ENCODE measurements at regions not wholly inside any gene's neighbourhood (a gene's known extent, or its start where the extent isn't known, plus 50 kb on each side); places are given as distances from the start of the nearest gene placed in this dataset.

- no peak overlapping the region for H3K4me3 ChIP-seq
- no peak overlapping the region for H3K9ac ChIP-seq (ENCODE audit: insufficient read depth in 1 of 2, low read length in 2 of 2)
- no peak for ATAC-seq (ENCODE audit: insufficient read depth, low FRiP score)
- no peaks in the 10 kb centered on the region for H3K27me3 ChIP-seq (ENCODE audit: control insufficient read depth in 3 of 3, insufficient read depth in 3 of 3, low read length in 2 of 3)
- H3K36me3 ChIP-seq (ENCODE audit: control insufficient read depth in 4 of 4, insufficient read depth in 4 of 4, low read length in 4 of 4), result no peaks in the 10 kb centered on the region
- DNase-seq, result peak in 2 of 3 donors; percentile 8 to 33
- no peak for TF ChIP-seq CTCF (IDR thresholded peaks at IDR 0.05; ENCODE audit: control extremely low read depth, extremely low read depth)
- no peak overlapping the region for H3K27ac ChIP-seq (ENCODE audit: low read depth in 1 of 2, low read length in 1 of 2)
- no peaks in the 10 kb centered on the region for H3K9me3 ChIP-seq (ENCODE audit: control insufficient read depth in 4 of 4, insufficient read depth in 3 of 4, low read length in 3 of 4)
- 35 to 48% methylated on average over 10 of the region's 10 CpGs for WGBS, 2 donors
- peaks cover 0 to 10% (median 3%) of the 10 kb centered on the region in 5 donors for H3K4me1 ChIP-seq (ENCODE audit: control insufficient read depth in 5 of 5, insufficient read depth in 5 of 5, low read length in 5 of 5)
Measured at GRCh38 chr6:10033223-10033829, 381.5 kb downstream of the TFAP2A start.

- H3K36me3 ChIP-seq (ENCODE audit: control insufficient read depth in 4 of 4, insufficient read depth in 4 of 4, low read length in 4 of 4), result no peaks in the 10 kb centered on the region
- H3K27ac ChIP-seq (ENCODE audit: low read depth in 1 of 2, low read length in 1 of 2), result no peak overlapping the region
- no peak for DNase-seq
- TF ChIP-seq CTCF (IDR thresholded peaks at IDR 0.05; ENCODE audit: control extremely low read depth, extremely low read depth), result no peak
- H3K9ac ChIP-seq (ENCODE audit: insufficient read depth in 1 of 2, low read length in 2 of 2), result no peak overlapping the region
- WGBS, 2 donors, result 73 to 84% methylated on average over 2 of the region's 2 CpGs
- peaks cover 0 to 10% (median 3%) of the 10 kb centered on the region in 5 donors for H3K4me1 ChIP-seq (ENCODE audit: control insufficient read depth in 5 of 5, insufficient read depth in 5 of 5, low read length in 5 of 5)
- no peaks in the 10 kb centered on the region for H3K9me3 ChIP-seq (ENCODE audit: control insufficient read depth in 4 of 4, insufficient read depth in 3 of 4, low read length in 3 of 4)
- no peak for ATAC-seq (ENCODE audit: insufficient read depth, low FRiP score)
- H3K4me3 ChIP-seq, result no peak overlapping the region
- H3K27me3 ChIP-seq (ENCODE audit: control insufficient read depth in 3 of 3, insufficient read depth in 3 of 3, low read length in 2 of 3), result no peaks in the 10 kb centered on the region
Measured at GRCh38 chr6:10031617-10032016, 383.3 kb downstream of the TFAP2A start.

GRCh38 chr6:10030942-10031537 is 383.8 kb downstream of the TFAP2A start:
- ATAC-seq (ENCODE audit: insufficient read depth, low FRiP score) (no peak), DNase-seq (peak in 2 of 3 donors; percentile 13 to 16)
- no peak overlapping the region for H3K9ac ChIP-seq (ENCODE audit: insufficient read depth in 1 of 2, low read length in 2 of 2)
- H3K9me3 ChIP-seq (ENCODE audit: control insufficient read depth in 4 of 4, insufficient read depth in 3 of 4, low read length in 3 of 4), result no peaks in the 10 kb centered on the region
- no peak overlapping the region for H3K4me3 ChIP-seq
- no peak overlapping the region for H3K27ac ChIP-seq (ENCODE audit: low read depth in 1 of 2, low read length in 1 of 2)
- no peaks in the 10 kb centered on the region for H3K27me3 ChIP-seq (ENCODE audit: control insufficient read depth in 3 of 3, insufficient read depth in 3 of 3, low read length in 2 of 3)
- WGBS, 2 donors, result 68 to 73% methylated on average over 8 of the region's 8 CpGs
- peaks cover 0 to 10% (median 3%) of the 10 kb centered on the region in 5 donors for H3K4me1 ChIP-seq (ENCODE audit: control insufficient read depth in 5 of 5, insufficient read depth in 5 of 5, low read length in 5 of 5)
- no peaks in the 10 kb centered on the region for H3K36me3 ChIP-seq (ENCODE audit: control insufficient read depth in 4 of 4, insufficient read depth in 4 of 4, low read length in 4 of 4)
- no peak for TF ChIP-seq CTCF (IDR thresholded peaks at IDR 0.05; ENCODE audit: control extremely low read depth, extremely low read depth)
